GM19438 (cell line): ENCODE measurements at regions not wholly inside any gene's neighbourhood (a gene's known extent, or its start where the extent isn't known, plus 50 kb on each side); places are given as distances from the start of the nearest gene placed in this dataset.

Experiments used
- ATAC-seq: cut with Tn5 transposase; IDR thresholded peaks from one replicate; pipeline ENCODE4 v1.9.1; 2021; ENCODE audit warnings: low read depth; ENCODE audit not compliant: unreplicated experiment

- no peak for ATAC-seq
Observed at GRCh38 chr10:53749439-53749838, 976.9 kb upstream of the MBL2 start.

- no peak for ATAC-seq
Observed at GRCh38 chr10:53748319-53748718, 975.7 kb upstream of the MBL2 start.

GRCh38 chr10:53744746-53745145, 972.2 kb upstream of the MBL2 start:
- ATAC-seq = no peak

GRCh38 chr10:53744176-53744575, 971.6 kb upstream of the MBL2 start:
- no peak for ATAC-seq

GRCh38 chr10:53737132-53737531, 964.5 kb upstream of the MBL2 start:
- no peak for ATAC-seq

GRCh38 chr10:53726921-53727320, 954.3 kb upstream of the MBL2 start:
- no peak for ATAC-seq

- no peak for ATAC-seq
Observed at GRCh38 chr10:53724581-53724980, 952.0 kb upstream of the MBL2 start.

- no peak for ATAC-seq
Observed at GRCh38 chr10:53719658-53720057, 947.1 kb upstream of the MBL2 start.

- no peak for ATAC-seq
Observed at GRCh38 chr10:53716156-53716555, 943.6 kb upstream of the MBL2 start.

GRCh38 chr10:53713431-53713830, 940.8 kb upstream of the MBL2 start:
- no peak for ATAC-seq

GRCh38 chr10:53702489-53702888, 929.9 kb upstream of the MBL2 start:
- ATAC-seq = no peak

GRCh38 chr10:53701213-53701612, 928.6 kb upstream of the MBL2 start:
- no peak for ATAC-seq

GRCh38 chr10:53700278-53700677, 927.7 kb upstream of the MBL2 start:
- ATAC-seq = no peak

- no peak for ATAC-seq
Observed at GRCh38 chr10:53699684-53700083, 927.1 kb upstream of the MBL2 start.

- no peak for ATAC-seq
Observed at GRCh38 chr10:53699231-53699630, 926.6 kb upstream of the MBL2 start.

- no peak for ATAC-seq
Observed at GRCh38 chr10:53697038-53697437, 924.5 kb upstream of the MBL2 start.

GRCh38 chr10:53690524-53691240, 918.1 kb upstream of the MBL2 start:
- no peak for ATAC-seq

GRCh38 chr10:53687800-53688199, 915.2 kb upstream of the MBL2 start:
- no peak for ATAC-seq

GRCh38 chr10:53682885-53683284, 910.3 kb upstream of the MBL2 start:
- ATAC-seq = no peak

- ATAC-seq = no peak
Observed at GRCh38 chr10:53682458-53682857, 909.9 kb upstream of the MBL2 start.

GRCh38 chr10:53679666-53680065, 907.1 kb upstream of the MBL2 start:
- ATAC-seq = no peak

GRCh38 chr10:53675177-53675576, 902.6 kb upstream of the MBL2 start:
- no peak for ATAC-seq

GRCh38 chr10:53667063-53667462, 894.5 kb upstream of the MBL2 start:
- no peak for ATAC-seq
